NCI-H69 (cell line): ENCODE measurements at regions not wholly inside any gene's neighbourhood (a gene's known extent, or its start where the extent isn't known, plus 50 kb on each side); places are given as distances from the start of the nearest gene placed in this dataset.
"Not testable (repeated sequence)": the region's sequence is repeated elsewhere in the genome, so short reads cannot be mapped to it uniquely, and the experiment has no call there.

Source experiments
- DNase-seq: peaks from one replicate; lab custom pipeline; 2025; lab: John Stamatoyannopoulos, UW

DNA sequence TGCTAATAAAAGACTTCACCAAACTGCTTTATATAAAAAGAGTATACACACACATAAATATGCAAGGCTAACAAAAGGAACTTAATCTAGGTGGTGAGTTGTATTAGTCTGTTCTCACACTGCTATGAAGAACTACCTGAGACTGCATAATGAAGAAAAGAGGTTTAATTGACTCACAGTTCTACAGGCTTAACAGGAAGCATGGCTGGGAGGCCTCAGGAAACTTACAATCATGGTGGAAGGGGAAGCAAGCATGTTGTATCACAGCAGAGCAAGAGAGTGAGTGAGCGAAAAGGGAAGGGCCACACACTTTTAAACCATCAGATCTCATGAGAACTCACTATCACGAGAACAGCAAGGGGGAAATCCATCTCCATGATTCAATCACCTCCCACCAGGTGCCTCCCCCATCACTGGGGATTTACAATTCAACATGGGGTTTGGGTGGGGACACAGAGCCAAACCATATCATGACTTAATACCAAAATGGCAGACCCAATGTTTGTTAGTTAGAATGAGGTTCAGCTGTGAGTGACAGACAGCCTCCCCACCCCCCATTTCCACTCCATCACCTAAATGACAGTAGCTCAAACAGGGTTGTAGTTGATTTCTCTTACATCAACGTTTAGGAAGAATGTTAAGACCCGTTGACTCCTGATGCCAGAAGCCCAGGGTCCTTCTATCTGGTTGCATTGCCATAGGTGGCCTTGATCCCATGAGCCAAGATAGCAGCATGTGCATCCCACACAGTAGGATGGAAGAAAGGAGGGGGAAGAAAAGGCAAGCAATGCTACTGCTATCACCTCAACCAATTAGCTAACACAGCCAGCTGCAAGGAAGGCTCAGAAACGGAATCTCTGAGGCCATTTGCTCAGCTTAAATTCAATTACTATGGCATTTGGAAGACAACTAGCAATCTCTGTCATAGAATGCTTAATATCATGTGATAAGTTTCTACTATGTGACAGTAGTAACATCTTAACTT, 77.0 kb downstream of the CCDC71L start:
- DNase-seq: no peak

DNA sequence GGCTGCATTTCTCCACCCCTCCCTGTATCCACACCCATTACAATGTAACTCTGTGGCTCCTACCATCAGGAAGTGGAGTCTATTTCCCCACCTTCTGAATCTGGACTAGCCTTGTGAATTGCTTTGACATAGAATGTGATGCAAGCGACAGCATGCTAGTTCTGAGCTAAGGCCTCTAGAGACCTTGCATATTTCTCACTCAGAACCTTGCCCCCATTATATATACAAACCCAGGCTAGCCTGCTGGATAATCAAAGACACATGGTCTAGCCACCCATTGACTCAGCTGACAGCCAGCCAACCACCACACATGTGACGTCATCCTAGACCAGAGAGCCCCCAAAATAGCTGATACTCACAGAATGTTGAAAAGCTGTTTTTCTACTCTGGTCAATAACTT, 77.9 kb downstream of the CCDC71L start:
- DNase-seq: no peak

DNA sequence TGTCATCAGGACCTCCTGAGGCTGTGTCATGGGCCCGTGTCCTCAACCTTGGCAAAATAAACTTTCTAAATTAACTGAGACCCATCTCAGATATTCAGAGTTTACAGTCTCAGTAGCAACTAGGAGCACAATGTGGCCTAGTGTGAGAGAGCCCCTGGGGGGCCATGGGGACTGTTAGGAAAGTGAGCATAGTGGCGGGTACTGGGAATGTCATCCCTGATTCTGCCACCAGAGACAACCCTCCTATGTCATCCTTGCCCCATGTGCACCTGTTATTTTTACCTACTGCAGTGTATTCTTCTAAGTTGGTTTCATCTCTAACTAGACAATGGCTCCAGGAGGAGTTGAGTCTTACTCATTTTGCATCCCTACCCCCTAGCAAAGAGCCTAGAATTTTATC, 78.6 kb downstream of the CCDC71L start:
- DNase-seq: no peak

DNA sequence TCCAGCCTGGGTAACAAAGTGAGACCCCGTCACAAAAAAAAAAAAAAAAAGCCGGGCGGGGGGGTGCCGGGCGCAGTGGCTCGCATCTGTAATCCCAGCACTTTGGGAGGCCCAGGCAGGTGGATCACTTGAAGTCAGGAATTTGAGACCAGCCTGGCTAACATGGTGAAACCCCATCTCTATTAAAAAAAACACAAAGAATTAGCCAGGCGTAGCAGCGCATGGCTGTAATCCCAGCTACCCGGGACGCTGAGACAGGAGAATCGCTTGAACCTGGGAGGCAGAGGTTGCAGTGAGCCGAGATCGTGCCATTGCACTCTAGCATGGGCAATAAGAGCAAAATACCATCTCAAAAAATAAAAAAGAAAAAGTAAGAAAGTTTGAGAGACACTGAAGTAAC, 81.9 kb downstream of the CCDC71L start:
- DNase-seq: not testable (repeated sequence)

DNA sequence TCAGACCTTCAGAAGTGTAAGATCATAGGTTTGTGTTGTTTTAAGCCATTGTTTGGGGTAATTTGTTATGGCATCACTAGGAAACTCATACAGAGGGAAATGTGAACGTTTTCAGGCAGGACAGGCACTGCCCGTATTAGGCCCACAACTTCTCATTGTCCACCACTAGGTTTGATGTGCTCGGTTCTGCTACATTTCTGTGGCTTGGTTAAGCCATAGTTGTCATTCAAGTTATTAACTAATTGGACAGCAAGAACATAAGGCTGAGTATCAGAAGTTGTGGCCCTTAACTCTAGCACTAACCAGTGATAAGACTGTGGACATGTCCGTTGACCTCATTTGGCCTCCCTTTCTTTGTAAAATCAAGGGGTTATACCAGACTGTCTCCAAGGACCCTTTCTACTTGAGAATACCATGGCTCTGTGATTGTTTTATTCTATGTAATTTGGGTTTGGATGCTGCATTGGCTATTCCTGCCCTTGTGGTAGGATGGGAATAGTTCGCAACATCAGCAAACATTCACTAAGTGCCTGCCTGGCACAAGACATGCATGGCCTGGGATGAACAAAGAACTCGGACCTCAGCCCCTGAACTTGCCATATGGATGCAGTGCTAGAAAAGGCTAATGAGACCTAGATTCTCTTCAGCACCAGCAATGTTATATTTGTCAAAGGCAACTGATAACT, 85.7 kb downstream of the CCDC71L start:
- DNase-seq: peak; percentile 71

DNA sequence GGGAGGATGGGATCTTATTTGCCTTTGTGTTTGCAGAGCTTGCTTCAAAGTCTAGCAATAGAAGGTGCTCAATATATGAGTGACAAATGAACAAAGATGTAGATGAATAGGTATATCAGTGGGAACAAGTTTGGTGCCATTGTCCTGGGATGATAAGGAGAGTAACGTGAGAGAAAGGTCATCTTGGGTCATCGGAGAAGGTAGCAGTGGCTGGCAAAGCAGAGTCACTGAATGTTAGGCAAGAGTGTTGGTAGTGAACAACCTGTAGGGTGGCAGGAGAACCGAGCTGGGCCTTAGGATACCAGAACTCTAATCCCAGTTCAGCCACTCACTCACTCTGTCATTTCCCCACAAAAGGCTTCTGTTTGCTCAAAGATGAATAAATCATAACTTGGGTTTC, 87.2 kb downstream of the CCDC71L start:
- DNase-seq: no peak

DNA sequence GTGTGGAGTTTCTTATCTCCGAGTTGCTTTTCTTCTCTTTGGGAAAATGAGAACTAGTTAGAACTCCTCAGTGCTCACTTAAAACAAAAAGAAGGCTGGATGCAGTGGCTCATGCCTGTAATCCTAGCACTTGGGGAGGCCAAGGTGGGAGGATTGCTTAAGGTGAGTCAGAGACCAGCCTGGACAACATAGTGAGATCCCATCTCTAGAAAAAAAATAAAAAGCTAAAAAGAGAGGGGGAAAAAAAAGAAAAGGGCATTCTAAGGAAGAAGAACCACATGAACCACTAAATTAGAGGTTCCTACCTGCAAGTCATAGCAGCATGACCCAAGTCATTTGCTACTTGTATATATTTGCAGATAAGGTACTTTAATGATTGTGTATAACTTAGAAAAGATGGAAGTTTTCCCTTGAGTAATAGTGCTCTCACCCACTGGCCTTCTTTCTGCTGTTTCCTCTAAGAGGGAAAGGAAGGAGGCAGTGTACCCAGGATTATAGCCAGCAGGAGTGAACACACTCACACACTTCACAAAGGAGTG, 87.8 kb downstream of the CCDC71L start:
- DNase-seq: no peak

DNA sequence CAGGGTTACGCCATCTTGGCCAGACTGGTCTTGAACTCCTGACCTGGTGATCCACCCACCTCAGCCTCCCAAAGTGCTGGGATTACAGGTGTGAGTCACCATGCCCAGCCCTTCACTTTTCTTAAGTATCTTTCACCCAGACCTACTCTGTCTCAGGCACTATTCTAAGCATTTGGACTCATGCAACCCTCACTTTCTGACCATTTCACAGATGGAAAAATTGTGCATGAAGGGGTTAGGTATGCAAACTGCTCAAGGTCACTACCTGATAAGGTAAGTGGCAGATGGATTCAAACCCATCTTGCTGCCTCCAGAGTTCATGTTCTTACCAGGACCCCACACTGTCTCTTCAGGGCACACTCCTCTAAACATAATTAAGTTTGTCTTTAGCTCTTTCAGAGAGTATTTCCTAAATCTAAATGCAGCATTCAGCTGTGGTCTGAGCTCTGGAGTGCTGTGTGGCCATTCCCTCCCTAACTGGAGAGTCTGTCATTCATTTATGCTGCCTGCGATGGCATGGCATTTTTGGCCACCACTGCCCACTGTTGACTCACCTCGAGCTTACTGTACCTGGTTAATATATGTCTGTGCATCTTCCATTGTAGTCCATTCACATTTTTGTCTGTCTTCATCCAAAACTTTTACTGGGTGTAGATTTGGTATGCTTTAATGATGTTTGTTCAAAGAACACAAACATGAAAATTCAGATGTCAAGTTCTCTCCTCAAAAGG, 88.4 kb downstream of the CCDC71L start:
- DNase-seq: no peak

DNA sequence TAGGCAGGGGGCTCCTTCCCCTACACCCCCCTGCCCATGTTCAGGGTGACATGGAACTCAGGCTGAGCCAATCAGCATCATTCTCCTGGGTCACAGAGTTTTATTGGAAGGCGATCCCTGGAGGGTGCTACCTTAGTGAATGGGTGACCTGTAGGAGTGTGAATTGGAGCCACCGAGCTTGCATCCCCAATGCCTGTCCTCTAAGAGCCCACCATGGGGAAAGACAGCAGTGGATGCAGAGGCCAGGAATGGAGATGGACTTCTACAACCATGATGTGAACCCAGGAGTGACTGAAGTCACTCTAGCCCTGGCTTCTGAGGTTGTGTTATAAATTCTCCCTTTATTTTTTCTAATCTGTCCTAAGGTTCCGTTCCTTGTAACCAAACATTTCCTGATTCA, 89.4 kb downstream of the CCDC71L start:
- no peak for DNase-seq

DNA sequence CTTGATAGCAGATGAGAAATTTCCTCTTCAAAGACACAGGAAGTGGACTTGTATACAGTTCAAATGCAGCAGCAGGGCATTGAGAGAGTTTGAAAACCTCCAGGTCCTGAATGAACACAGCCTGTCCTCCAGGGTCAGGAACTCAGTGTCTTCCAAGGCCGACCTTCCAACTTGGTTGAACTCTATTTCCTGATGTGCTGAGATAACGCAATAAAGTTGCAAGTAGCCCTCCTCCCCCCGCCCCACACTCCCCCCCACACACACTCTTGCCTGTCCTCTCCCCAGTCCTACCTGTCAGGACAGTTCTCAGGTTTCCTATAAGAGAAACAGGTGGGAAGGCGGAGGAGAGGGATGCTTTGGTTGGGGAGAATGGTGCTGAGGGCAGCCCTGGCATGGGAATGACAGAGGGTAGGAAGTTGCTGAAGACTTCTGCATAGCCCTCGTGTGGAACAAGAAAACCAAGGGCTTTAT, 90.0 kb downstream of the CCDC71L start:
- peak; percentile 55 for DNase-seq

DNA sequence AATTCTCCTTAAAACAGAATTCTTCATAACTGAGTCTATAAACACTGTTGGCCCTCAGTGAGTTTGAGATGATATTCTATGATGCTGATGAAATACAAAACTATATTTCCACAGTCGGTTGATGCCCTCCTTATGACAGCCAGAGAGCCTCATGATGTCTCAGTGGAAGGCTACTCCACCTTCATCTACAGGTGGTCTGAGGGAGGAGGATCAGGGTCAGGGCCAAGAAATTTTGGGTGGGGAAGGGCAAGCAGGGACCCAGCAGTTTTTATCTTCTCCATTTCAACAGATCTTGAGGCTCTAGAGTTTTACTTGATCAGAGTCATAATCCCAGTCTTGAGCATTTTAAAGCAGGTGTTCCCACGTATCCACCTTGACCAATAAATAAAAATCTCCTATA, 90.8 kb downstream of the CCDC71L start:
- DNase-seq: no peak

DNA sequence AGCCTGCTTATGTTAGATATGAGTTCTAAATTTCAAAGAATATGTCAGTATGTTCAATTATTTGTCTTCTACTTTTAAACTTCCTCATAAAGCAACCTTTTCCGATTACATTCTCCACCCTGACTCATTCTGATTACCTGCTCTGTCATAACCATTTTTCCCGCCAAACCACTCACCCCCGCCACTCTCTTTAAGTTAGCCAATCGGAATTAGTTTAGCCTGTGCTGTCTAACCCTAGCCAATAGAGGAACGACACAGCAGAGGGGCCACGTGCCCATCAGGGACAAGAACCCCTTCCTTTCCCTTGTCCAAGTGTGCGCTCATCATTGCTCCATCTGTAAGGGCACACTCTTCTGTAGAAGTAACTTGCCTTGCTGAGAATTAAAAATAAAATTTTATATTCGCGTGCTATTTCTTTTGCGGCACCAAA, 91.4 kb downstream of the CCDC71L start:
- DNase-seq: peak; percentile 50

DNA sequence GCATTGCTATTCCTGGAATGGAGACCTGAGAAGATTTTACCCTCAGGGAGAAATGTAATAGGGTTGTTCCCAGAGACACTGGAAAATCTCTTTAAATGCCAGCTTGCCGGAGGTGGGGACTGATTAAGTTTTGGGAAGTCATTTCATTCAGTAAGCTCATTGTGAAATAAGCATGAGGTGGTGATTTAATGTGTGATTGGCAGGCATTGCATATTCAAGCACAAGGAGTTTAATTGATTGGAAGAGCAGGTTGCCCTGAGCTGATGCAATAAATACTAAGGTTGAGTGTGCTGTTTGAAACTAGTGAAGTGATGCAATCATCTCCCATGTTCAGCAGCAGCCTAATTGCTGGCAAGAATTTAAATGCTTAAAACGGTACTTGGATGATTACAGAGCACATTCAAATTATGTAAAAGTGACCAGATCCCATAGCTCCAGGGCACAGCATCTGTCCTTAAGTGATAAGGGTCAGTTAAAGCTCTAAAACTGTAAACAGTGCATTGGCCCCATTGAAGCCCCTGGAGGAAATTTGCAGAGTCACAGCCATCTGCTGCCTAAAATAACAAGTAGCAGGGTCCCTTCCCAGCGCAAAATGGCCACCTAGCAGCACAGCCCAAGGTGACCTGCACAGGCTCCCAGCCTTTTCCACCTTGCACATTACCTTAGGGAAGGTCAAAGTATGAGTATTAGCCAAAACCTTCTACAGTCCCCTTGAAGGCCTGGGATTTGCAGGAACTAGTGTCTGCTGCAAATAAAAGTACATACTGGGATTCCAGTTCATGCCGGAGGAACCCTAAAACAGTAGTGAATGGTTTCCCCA, 92.1 kb downstream of the CCDC71L start:
- DNase-seq: peak; percentile 100

DNA sequence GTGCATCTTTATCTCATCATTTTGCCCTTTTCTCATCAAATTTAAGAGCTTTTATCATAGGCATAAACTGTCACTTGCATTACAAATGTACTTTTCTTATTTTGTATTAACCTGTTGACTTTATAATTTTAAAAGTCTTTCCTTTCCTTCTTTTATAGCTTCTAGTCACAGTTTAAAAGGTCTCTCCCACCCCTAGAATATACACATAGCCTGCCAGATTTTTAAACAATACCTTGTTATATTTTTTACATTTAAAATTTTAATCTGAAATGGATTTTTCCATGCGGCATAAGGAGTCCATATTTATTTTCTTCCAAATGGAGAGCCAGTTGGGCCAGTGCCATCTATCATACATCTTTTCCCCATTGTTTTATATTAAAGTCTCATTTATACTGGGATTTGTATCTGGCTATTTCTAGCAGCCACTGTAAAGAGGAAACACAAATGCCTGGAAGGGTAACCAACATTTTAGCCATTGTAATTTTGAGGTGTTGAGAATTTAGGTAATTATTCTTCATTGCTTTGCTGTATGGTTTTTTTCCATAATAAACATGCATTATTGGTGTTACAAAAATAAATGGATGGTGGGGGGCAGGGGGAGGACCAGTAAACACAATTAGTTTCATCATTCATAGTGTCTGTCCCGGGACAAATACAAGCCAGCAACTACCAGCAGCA, 92.8 kb downstream of the CCDC71L start:
- DNase-seq: no peak

DNA sequence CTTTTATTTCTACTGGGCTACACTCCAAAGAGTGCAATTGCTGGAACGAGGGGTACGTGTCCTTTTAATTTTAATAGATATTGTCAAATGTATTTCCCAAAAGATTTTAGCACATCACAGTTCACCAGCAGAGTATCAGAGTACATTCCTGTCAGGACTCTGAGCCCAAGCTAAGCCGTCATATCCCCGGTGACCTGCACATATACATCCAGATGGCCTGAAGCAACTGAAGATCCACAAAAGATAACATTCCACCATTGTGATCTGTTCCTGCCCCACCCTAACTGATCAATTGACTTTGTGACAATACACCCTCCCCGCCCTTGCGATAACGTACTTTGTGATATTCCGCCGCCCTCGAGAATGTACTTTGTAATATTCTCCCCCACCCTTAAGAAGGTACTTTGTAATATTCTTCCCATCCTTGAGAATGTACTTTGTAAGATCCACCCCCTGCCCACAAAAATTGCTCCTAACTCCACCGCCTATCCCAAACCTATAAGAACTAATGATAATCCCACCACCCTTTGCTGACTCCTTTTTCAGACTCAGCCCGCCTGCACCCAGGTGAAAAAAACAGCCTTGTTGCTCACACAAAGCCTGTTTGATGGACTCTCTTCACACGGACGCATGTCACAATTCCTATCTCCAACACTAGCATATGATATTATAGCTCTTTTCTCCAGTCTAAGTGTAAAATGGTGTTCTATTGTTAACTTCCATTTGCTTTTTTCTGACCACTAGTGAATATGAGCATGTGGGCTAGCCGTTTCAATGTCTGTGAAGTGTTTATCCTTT, 93.6 kb downstream of the CCDC71L start:
- DNase-seq: not testable (repeated sequence)

DNA sequence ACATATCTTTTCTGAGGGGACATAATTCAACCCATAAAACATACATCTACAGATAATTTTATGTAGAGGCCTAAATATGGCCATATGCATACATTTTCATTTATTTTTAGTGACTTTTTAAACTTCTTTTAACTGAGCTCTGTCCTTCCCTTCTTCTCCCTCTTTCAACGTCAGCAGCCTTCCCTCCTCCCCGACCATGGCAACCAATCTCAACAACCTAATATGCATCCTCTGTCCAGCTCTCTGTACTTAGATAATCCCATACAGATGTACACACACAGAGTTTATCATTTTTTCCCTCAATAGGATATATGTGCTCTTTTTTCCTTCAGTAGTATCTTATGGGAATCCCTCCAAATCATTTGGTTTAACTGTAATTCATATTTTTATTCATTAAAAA, 94.3 kb downstream of the CCDC71L start:
- no peak for DNase-seq

DNA sequence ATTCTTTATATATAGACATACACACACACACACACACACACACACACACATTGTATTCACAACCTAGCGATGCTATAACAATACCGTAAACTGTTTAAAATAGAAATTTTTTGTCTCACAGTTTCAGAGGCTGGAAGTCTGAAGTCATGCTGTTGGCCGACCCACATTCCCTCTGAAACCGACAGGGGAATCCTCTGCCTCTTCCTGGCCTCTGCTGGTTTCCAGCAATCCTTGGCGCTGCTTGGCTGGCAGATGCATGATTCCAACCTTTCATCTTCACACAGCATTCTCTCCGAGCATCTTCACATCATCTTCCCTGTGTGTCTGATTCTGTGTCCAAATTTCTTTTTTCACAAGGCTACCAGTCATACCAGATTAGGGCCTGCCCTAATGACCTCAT, 94.8 kb downstream of the CCDC71L start:
- DNase-seq: no peak

DNA sequence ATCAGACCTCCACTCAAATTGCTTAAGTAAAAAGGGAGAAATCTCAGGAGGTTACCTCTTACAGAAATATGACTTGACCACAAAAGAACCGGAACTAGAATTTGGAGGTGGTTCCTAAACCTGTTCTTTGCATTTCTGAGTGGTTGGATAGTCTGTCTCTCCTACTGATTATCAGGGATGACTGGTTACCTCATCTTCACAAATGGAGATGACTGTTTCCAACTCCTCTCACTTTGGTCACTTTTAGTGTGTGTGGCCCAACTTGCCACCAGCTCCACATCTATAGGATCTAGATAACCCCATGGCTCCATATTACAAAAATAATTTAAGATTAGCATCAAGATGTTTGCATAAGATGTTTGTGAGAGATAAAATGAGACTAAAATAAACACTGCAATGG, 95.5 kb downstream of the CCDC71L start:
- DNase-seq: no peak

DNA sequence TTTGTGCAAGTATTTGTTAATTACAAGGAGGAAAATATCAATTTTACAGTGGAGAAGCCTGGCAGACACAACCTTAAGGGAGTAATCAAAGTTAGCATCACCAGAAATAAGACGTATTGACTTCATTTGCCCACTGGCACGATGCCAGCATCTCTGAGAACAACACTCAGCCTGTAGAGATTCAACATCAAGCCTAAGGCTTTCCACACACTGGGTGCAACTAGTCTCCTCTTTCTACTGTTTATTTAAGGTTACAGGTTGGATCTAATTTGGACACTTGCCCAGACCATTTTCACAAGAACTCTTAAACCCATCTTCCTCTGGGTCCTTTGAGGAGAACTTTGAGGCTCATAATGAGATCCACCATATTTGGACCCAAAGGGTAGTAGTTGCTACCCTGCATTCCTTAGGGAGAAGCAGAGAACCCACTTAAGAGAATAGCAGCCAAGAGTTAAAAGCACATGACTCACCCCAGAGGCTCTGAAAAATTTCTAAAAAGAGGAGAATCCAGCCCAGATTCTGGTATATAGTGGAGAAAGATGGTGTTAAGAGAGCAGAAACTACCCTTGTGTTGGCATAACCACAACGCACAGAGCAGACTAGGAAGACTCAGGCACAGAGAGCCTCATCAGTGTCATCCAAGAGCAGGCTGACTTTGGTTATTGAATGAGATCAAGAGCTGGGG, 97.3 kb downstream of the CCDC71L start:
- DNase-seq: peak; percentile 85
